HG03521 (cell line): ENCODE measurements at regions not wholly inside any gene's neighbourhood (a gene's known extent, or its start where the extent isn't known, plus 50 kb on each side); places are given as distances from the start of the nearest gene placed in this dataset.

Experiments used
- ATAC-seq: cut with Tn5 transposase; IDR thresholded peaks from one replicate; pipeline ENCODE4 v1.9.1; 2021; ENCODE audit warnings: mild to moderate bottlenecking, moderate library complexity; ENCODE audit not compliant: unreplicated experiment

GRCh38 chr15:46682969-46683791 is 1034.1 kb upstream of the SEMA6D start:
- ATAC-seq: no peak

- no peak for ATAC-seq
Observed at GRCh38 chr15:46685096-46685495, 1032.2 kb upstream of the SEMA6D start.

- ATAC-seq: no peak
Observed at GRCh38 chr15:46685681-46686080, 1031.6 kb upstream of the SEMA6D start.

- no peak for ATAC-seq
Observed at GRCh38 chr15:46696281-46696680, 1021.0 kb upstream of the SEMA6D start.

- no peak for ATAC-seq
Observed at GRCh38 chr15:46701346-46701745, 1016.0 kb upstream of the SEMA6D start.

- no peak for ATAC-seq
Observed at GRCh38 chr15:46701896-46702295, 1015.4 kb upstream of the SEMA6D start.

GRCh38 chr15:46703020-46703861 is 1014.1 kb upstream of the SEMA6D start:
- no peak for ATAC-seq

GRCh38 chr15:46703871-46704637 is 1013.3 kb upstream of the SEMA6D start:
- no peak for ATAC-seq

GRCh38 chr15:46707452-46707851 is 1009.9 kb upstream of the SEMA6D start:
- no peak for ATAC-seq

GRCh38 chr15:46708226-46708625 is 1009.1 kb upstream of the SEMA6D start:
- ATAC-seq: no peak

- ATAC-seq: no peak
Observed at GRCh38 chr15:46709460-46710083, 1007.7 kb upstream of the SEMA6D start.

- ATAC-seq: no peak
Observed at GRCh38 chr15:46710401-46710960, 1006.8 kb upstream of the SEMA6D start.

GRCh38 chr15:46713045-46713444 is 1004.3 kb upstream of the SEMA6D start:
- no peak for ATAC-seq

GRCh38 chr15:46714950-46715349 is 1002.4 kb upstream of the SEMA6D start:
- no peak for ATAC-seq

- ATAC-seq: no peak
Observed at GRCh38 chr15:46723308-46723707, 994.0 kb upstream of the SEMA6D start.

GRCh38 chr15:46732060-46732459 is 985.2 kb upstream of the SEMA6D start:
- no peak for ATAC-seq

- no peak for ATAC-seq
Observed at GRCh38 chr15:46735115-46735514, 982.2 kb upstream of the SEMA6D start.

- ATAC-seq: no peak
Observed at GRCh38 chr15:46751303-46751702, 966.0 kb upstream of the SEMA6D start.

GRCh38 chr15:46753946-46754345 is 963.4 kb upstream of the SEMA6D start:
- no peak for ATAC-seq

- no peak for ATAC-seq
Observed at GRCh38 chr15:46763091-46763490, 954.2 kb upstream of the SEMA6D start.
